ENCODE measurements at regions not wholly inside any gene's neighbourhood (a gene's known extent, or its start where the extent isn't known, plus 50 kb on each side); places are given as distances from the start of the nearest gene placed in this dataset.

DNA sequence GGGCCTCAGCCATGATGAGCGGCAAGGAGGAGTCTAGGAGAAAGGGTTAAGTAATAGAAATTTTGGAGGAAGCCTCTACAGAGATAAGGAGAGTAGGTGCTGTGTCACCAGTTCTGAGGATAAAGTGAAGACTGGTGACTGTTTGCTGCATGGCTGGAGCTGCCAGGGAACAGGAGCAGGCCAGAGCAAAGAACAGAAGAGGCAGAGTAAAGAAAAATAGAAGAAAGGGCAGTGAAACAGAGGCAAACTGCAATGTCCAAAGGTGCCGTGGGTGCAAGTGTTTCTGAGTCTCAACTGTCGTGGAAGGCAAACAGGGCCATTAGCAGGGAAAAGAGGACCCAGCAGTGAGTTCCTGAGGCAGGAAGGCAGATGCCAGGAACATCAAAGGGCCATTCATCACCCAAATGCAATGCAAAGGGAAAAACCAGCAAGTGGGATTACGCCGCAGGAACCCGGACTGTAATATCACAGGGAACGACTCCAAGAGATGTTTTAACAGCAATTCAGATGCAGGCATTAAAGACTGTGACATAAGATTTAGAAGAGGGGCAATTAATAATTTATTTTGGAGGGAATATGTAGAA is 318.3 kb downstream of the FOXO1 start:
- TF ChIP-seq, protein P1, sequence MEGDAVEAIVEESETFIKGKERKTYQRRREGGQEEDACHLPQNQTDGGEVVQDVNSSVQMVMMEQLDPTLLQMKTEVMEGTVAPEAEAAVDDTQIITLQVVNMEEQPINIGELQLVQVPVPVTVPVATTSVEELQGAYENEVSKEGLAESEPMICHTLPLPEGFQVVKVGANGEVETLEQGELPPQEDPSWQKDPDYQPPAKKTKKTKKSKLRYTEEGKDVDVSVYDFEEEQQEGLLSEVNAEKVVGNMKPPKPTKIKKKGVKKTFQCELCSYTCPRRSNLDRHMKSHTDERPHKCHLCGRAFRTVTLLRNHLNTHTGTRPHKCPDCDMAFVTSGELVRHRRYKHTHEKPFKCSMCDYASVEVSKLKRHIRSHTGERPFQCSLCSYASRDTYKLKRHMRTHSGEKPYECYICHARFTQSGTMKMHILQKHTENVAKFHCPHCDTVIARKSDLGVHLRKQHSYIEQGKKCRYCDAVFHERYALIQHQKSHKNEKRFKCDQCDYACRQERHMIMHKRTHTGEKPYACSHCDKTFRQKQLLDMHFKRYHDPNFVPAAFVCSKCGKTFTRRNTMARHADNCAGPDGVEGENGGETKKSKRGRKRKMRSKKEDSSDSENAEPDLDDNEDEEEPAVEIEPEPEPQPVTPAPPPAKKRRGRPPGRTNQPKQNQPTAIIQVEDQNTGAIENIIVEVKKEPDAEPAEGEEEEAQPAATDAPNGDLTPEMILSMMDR (optimal IDR thresholded peaks at IDR 0.05 in 1 of 3, IDR thresholded peaks at IDR 0.05 in 1 of 3, conservative IDR thresholded peaks at IDR 0.05 in 1 of 3; ENCODE audit: extremely low read depth in 1 of 3, insufficient read depth in 2 of 3, low read length in 3 of 3) = no peak
- TF ChIP-seq EZH2 (IDR thresholded peaks at IDR 0.05; ENCODE audit: low read length) = no peak

Measured in keratinocyte (primary cell).